Testis (tissue), 2 donors: ENCODE measurements at regions not wholly inside any gene's neighbourhood (a gene's known extent, or its start where the extent isn't known, plus 50 kb on each side); places are given as distances from the start of the nearest gene placed in this dataset.

ENCODE experiments used
- DNase-seq: peaks from one replicate; pipeline ENCODE4 v3.0.0-alpha.2; 2019
- H3K27ac ChIP-seq, 2 donors: fragments of 200-600 bp; sonication (generic); one replicate each; pipeline ENCODE4 v1.5.1; 2019
- H3K27me3 ChIP-seq: fragments of 200-600 bp; sonication (generic); one replicate; pipeline ENCODE4 v1.5.1; 2019
- H3K36me3 ChIP-seq: fragments of 200-600 bp; sonication (generic); one replicate; pipeline ENCODE4 v1.5.1; 2017; ENCODE audit warnings: low read depth; ENCODE audit errors: missing control alignments
- H3K4me1 ChIP-seq: fragments of 200-600 bp; sonication (generic); one replicate; pipeline ENCODE4 v1.5.1; 2019
- H3K4me3 ChIP-seq, 2 donors: fragments of 200-600 bp; sonication (generic); one replicate each; pipeline ENCODE4 v1.5.1; 2017 to 2019
- H3K9me3 ChIP-seq: fragments of 200-600 bp; sonication (generic); one replicate; pipeline ENCODE4 v1.5.1; 2017
- POLR2A ChIP-seq: fragments of 450-650 bp; IDR thresholded peaks from one replicate; pipeline ENCODE4 v1.6.1; 2017; ENCODE audit warnings: antibody characterized with exemption, mild to moderate bottlenecking, moderate library complexity
- WGBS, 2 donors: methylation state at CpG; one replicate each; pipeline ENCODE4 v1.1.5; 2018; 5-methylcytosine and 5-hydroxymethylcytosine counted together
- intact Hi-C: fragments of 100-400 bp; cut with DNase I; formaldehyde crosslinking; loops from one replicate; pipeline ENCODE4 v1.15.1; 2023; ENCODE audit warnings: low total_unique reads
- TF ChIP-seq, protein P1 (sequence below), 3 experiments: fragments of 450-650 bp in 2 of 3; fragments of 200-600 bp in 1 of 3; sonication (generic) in 1 of 3; IDR thresholded peaks; one replicate each; pipeline ENCODE4 v1.5.1; 2016 to 2019; ENCODE audit warnings: antibody characterized with exemption in 3 of 3, mild to moderate bottlenecking in 2 of 3, moderate library complexity in 1 of 3

DNA sequence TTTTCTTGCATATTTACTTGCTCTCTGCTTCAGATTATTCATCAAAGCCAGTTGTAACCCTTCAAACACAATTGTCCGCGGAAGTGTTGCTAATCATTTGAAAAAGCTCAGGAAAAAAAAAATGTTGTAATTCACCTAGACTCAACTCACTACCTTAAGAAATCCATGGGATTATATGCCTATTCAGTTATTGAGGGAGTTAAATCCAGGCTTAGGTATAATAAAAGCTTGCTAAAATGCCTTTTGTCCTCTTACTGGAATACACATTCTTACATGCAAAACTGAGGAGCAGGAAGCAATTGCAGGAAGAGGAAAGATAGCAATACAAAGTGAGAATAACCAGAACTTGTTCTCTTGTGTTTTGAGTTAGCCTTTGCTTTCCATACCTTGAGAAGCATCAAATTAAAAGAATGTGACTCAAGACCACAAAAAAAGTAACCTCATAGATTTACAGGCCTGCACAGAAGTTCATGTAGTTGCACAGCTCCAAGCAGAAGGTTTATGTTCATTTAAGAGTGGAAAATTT is 91.4 kb upstream of the FAM241A start:
- Histone ChIP-seq H3K27ac (no peak overlapping the region), H3K27me3 (no peaks in the 10 kb centered on the region), H3K4me3 (no peak overlapping the region), H3K9me3 (no peaks in the 10 kb centered on the region), H3K36me3 (no peaks in the 10 kb centered on the region), H3K4me1 (no peaks in the 10 kb centered on the region)
- no peak for DNase-seq
- TF ChIP-seq, protein P1, sequence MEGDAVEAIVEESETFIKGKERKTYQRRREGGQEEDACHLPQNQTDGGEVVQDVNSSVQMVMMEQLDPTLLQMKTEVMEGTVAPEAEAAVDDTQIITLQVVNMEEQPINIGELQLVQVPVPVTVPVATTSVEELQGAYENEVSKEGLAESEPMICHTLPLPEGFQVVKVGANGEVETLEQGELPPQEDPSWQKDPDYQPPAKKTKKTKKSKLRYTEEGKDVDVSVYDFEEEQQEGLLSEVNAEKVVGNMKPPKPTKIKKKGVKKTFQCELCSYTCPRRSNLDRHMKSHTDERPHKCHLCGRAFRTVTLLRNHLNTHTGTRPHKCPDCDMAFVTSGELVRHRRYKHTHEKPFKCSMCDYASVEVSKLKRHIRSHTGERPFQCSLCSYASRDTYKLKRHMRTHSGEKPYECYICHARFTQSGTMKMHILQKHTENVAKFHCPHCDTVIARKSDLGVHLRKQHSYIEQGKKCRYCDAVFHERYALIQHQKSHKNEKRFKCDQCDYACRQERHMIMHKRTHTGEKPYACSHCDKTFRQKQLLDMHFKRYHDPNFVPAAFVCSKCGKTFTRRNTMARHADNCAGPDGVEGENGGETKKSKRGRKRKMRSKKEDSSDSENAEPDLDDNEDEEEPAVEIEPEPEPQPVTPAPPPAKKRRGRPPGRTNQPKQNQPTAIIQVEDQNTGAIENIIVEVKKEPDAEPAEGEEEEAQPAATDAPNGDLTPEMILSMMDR (IDR thresholded peaks at IDR 0.05), result no peak
- no peak for TF ChIP-seq POLR2A
- intact Hi-C loops, result no loop called here
- WGBS, 2 donors, result 80 to 95% methylated on average over 2 of the region's 2 CpGs

DNA sequence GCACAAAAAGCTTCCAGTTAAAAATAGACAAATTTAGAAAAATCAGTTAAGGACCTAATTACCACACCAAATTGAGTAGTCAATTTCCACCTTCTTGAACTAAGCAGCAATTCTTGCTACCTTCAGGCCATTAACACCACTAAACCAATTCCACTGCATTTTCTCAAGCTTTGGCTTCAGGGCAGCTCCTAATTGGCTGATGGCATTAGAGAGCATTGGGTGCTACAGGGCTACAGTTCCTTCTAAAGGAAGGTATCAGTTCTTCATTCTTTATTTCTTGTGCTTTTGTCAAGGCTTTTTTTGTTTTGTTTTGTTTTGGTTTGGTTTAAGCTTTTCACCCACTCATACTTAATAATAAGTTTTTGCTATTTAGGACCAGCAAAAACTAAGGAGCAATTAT is 90.2 kb upstream of the FAM241A start:
- no peaks in the 10 kb centered on the region for H3K27me3 ChIP-seq
- H3K36me3 ChIP-seq, result no peaks in the 10 kb centered on the region
- H3K4me1 ChIP-seq, result no peaks in the 10 kb centered on the region
- no peak for DNase-seq
- H3K27ac ChIP-seq, result no peak overlapping the region
- intact Hi-C loops, result no loop called here
- no peak overlapping the region for H3K4me3 ChIP-seq
- TF ChIP-seq, protein P1 (IDR thresholded peaks at IDR 0.05), result no peak
- no peak for TF ChIP-seq POLR2A
- H3K9me3 ChIP-seq, result no peaks in the 10 kb centered on the region

DNA sequence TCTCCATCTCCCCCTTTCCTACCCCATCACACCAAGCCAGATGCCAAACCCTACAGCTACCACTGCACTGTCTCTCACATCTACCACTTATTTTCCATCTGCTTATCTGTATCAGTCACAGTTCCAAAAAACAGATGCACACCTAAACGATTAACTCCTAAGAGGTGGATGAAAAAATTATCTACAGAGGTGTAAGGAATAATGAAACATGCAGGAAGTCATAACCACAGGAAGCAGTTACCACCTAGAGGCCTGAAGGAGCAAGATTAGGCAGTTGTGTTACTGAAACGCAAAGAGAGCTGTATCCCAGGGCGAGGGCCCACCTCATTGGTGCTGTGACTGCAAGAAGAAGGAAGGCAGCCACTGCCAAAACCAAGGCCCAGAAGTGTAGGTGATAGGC is 87.8 kb upstream of the FAM241A start:
- intact Hi-C loops, result no loop called here
- no peak overlapping the region for H3K27ac ChIP-seq
- H3K36me3 ChIP-seq, result no peaks in the 10 kb centered on the region

DNA sequence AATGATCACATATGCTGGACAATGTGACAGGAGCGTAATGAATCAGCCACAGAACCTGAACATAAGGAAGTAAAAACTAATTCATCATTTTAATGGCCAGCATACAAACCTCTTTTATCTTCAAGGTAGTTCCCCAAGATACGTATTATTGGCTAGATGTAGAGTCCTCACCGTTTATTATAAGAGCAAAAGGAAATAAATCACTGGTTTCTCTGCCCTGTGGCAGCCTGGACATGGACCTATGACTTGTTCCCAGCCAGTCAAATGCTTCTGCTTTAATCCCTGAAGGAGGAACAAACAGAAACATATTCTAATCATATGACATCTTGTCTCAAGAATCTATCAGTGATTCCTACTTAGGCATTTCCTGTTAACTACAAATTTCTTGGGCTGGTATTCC is 86.8 kb upstream of the FAM241A start:
- no peaks in the 10 kb centered on the region for H3K27me3 ChIP-seq
- no peak overlapping the region for H3K27ac ChIP-seq
- no peak overlapping the region for H3K4me3 ChIP-seq
- intact Hi-C loops, result no loop called here
- no peaks in the 10 kb centered on the region for H3K4me1 ChIP-seq
- H3K9me3 ChIP-seq, result no peaks in the 10 kb centered on the region
- DNase-seq, result no peak
- TF ChIP-seq POLR2A, result no peak
- TF ChIP-seq, protein P1 (IDR thresholded peaks at IDR 0.05), result no peak
- WGBS, 2 donors, result 54 to 63% methylated on average over 3 of the region's 3 CpGs
- no peaks in the 10 kb centered on the region for H3K36me3 ChIP-seq

More for the DNA sequence above, 87.8 kb upstream of the FAM241A start:
- no peak for TF ChIP-seq POLR2A
- TF ChIP-seq, protein P1 (IDR thresholded peaks at IDR 0.05), result no peak
- 71 to 81% methylated on average over 3 of the region's 3 CpGs for WGBS, 2 donors
- Histone ChIP-seq H3K9me3 (no peaks in the 10 kb centered on the region), H3K4me3 (no peak overlapping the region), H3K27me3 (no peaks in the 10 kb centered on the region), H3K4me1 (no peaks in the 10 kb centered on the region)
- DNase-seq, result no peak

DNA sequence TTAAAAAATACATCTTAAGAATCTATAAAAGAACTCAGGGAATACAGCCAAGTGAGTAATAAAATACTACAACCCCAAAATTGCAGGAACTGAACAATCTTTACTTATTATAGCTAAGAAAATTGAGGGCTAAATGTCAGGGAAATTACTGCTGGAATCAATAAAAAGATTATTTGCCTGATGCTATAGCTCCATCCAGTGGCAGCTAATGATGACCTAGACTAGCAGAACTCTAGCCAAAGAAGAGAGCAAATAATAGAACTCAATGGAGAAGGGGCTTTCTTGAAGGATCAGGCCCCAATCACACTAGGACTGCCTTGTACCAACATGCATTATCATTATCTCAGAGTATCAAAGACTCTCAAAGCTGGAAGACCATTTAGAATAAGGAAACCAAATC is 85.0 kb upstream of the FAM241A start:
- intact Hi-C loops, result no loop called here
- Histone ChIP-seq H3K4me1 (no peaks in the 10 kb centered on the region), H3K36me3 (no peaks in the 10 kb centered on the region), H3K27me3 (no peaks in the 10 kb centered on the region), H3K27ac (no peak overlapping the region), H3K9me3 (no peaks in the 10 kb centered on the region), H3K4me3 (no peak overlapping the region)
- no peak for DNase-seq
- TF ChIP-seq POLR2A, result no peak
- TF ChIP-seq, protein P1 (IDR thresholded peaks at IDR 0.05), result no peak
